Activated CD8-positive, alpha-beta T cell treated with anti-CD3 and anti-CD28 coated beads for 36 hours (primary cell): ENCODE measurements at regions not wholly inside any gene's neighbourhood (a gene's known extent, or its start where the extent isn't known, plus 50 kb on each side); places are given as distances from the start of the nearest gene placed in this dataset.

Source experiments
- ATAC-seq: fragments of 200-7000 bp; cut with Tn5 transposase; one replicate; pipeline ENCODE4 v1.10.0; 2021; ENCODE audit warnings: mild to moderate bottlenecking, moderate library complexity
- CTCF ChIA-PET: fragments of 350-600 bp; sonication (Branson Sonifier 250); formaldehyde crosslinking; loops from one replicate; lab custom pipeline; 2021; ENCODE audit warnings: antibody characterized with exemption; lab: Charles Lee
- POLR2A ChIA-PET: fragments of 350-600 bp; sonication (Branson Sonifier 250); formaldehyde crosslinking; loops from one replicate; lab custom pipeline; 2021; ENCODE audit warnings: antibody characterized with exemption; lab: Charles Lee
- DNase-seq: peaks from one replicate; pipeline ENCODE4 v3.0.0-alpha.2; 2020
- H3K27ac Mint-ChIP-seq: one replicate; pipeline ENCODE4 v1.8.0; 2021; ENCODE audit warnings: mild to moderate bottlenecking, mixed read lengths
- H3K27me3 Mint-ChIP-seq: one replicate; pipeline ENCODE4 v1.8.0; 2021; ENCODE audit warnings: mixed read lengths
- H3K36me3 Mint-ChIP-seq: one replicate; pipeline ENCODE4 v1.8.0; 2021; ENCODE audit warnings: low read depth, mixed read lengths
- H3K4me1 Mint-ChIP-seq: one replicate; pipeline ENCODE4 v1.8.0; 2021; ENCODE audit warnings: low read depth, mixed read lengths
- H3K4me3 Mint-ChIP-seq: one replicate; pipeline ENCODE4 v1.8.0; 2021; ENCODE audit warnings: mild to moderate bottlenecking, moderate library complexity, mixed read lengths
- H3K9me3 Mint-ChIP-seq: one replicate; pipeline ENCODE4 v1.8.0; 2021; ENCODE audit warnings: mixed read lengths
- intact Hi-C: fragments of 100-400 bp; cut with micrococcal nuclease; formaldehyde crosslinking; loops from one replicate; pipeline ENCODE4 v1.10.0; 2022
- TF ChIP-seq, protein P1 (sequence below): fragments of 200-600 bp; IDR thresholded peaks from one replicate; pipeline ENCODE4 v1.8.0; 2022; ENCODE audit warnings: antibody characterized with exemption, mild to moderate bottlenecking

GRCh38 chr7:81180573-81180972 lies 261.7 kb upstream of the SEMA3C start:
- Mint-ChIP-seq H3K4me3 (no peak overlapping the region), H3K9me3 (peaks cover 6% of the 10 kb centered on the region), H3K27ac (no peak overlapping the region), H3K36me3 (no peaks in the 10 kb centered on the region), H3K4me1 (no peaks in the 10 kb centered on the region), H3K27me3 (no peaks in the 10 kb centered on the region)
- TF ChIP-seq, protein P1, sequence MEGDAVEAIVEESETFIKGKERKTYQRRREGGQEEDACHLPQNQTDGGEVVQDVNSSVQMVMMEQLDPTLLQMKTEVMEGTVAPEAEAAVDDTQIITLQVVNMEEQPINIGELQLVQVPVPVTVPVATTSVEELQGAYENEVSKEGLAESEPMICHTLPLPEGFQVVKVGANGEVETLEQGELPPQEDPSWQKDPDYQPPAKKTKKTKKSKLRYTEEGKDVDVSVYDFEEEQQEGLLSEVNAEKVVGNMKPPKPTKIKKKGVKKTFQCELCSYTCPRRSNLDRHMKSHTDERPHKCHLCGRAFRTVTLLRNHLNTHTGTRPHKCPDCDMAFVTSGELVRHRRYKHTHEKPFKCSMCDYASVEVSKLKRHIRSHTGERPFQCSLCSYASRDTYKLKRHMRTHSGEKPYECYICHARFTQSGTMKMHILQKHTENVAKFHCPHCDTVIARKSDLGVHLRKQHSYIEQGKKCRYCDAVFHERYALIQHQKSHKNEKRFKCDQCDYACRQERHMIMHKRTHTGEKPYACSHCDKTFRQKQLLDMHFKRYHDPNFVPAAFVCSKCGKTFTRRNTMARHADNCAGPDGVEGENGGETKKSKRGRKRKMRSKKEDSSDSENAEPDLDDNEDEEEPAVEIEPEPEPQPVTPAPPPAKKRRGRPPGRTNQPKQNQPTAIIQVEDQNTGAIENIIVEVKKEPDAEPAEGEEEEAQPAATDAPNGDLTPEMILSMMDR = no peak
- ATAC-seq = no peak
- CTCF ChIA-PET = no interaction called here
- DNase-seq = no peak
- intact Hi-C loops = no loop called here
- POLR2A ChIA-PET = no interaction called here

- Mint-ChIP-seq H3K27ac (no peak overlapping the region), H3K36me3 (no peaks in the 10 kb centered on the region), H3K27me3 (no peaks in the 10 kb centered on the region), H3K9me3 (peaks cover 8% of the 10 kb centered on the region), H3K4me3 (no peak overlapping the region), H3K4me1 (no peaks in the 10 kb centered on the region)
- CTCF ChIA-PET = interaction anchor here (1.1 kb wide), 1 partner anchor 15 kb away, joined by 3 read pairs; no protein-coding TSS in a partner anchor
- intact Hi-C loops = no loop called here
- TF ChIP-seq, protein P1 = no peak
- ATAC-seq (no peak), DNase-seq (no peak)
- POLR2A ChIA-PET = no interaction called here
Observed at GRCh38 chr7:81175275-81175940, 256.6 kb upstream of the SEMA3C start.

- DNase-seq (no peak), ATAC-seq (no peak)
- peaks cover 8% of the 10 kb centered on the region for H3K9me3 Mint-ChIP-seq
- ChIA-PET CTCF (no interaction called here), POLR2A (no interaction called here)
- intact Hi-C loops = no loop called here
- no peaks in the 10 kb centered on the region for H3K4me1 Mint-ChIP-seq
- TF ChIP-seq, protein P1 = no peak
- H3K27me3 Mint-ChIP-seq = no peaks in the 10 kb centered on the region
- no peak overlapping the region for H3K4me3 Mint-ChIP-seq
- H3K27ac Mint-ChIP-seq = no peak overlapping the region
- no peaks in the 10 kb centered on the region for H3K36me3 Mint-ChIP-seq
Observed at GRCh38 chr7:81173766-81174281, 255.0 kb upstream of the SEMA3C start.

- Mint-ChIP-seq H3K4me3 (no peak overlapping the region), H3K27ac (no peak overlapping the region), H3K4me1 (no peaks in the 10 kb centered on the region), H3K27me3 (no peaks in the 10 kb centered on the region), H3K9me3 (peaks cover 2% of the 10 kb centered on the region), H3K36me3 (no peaks in the 10 kb centered on the region)
- ATAC-seq (no peak), DNase-seq (no peak)
- CTCF ChIA-PET = no interaction called here
- TF ChIP-seq, protein P1 = no peak
- intact Hi-C loops = no loop called here
- POLR2A ChIA-PET = no interaction called here
Observed at GRCh38 chr7:81170291-81170690, 251.4 kb upstream of the SEMA3C start.

GRCh38 chr7:81167934-81168333 lies 249.1 kb upstream of the SEMA3C start:
- CTCF ChIA-PET = interaction anchor here (0.9 kb wide), 1 partner anchor 16 kb away, joined by 3 read pairs; no protein-coding TSS in a partner anchor

More at GRCh38 chr7:81167934-81168333, 249.1 kb upstream of the SEMA3C start:
- TF ChIP-seq, protein P1 = no peak
- POLR2A ChIA-PET = no interaction called here
- ATAC-seq (no peak), DNase-seq (no peak)
- intact Hi-C loops = no loop called here
- Mint-ChIP-seq H3K4me3 (no peak overlapping the region), H3K36me3 (no peaks in the 10 kb centered on the region), H3K4me1 (no peaks in the 10 kb centered on the region), H3K9me3 (peaks cover 3% of the 10 kb centered on the region), H3K27me3 (no peaks in the 10 kb centered on the region), H3K27ac (no peak overlapping the region)
